Activated T-cell treated with anti-CD3 and anti-CD28 coated beads, Interleukin-2, amount 50 U/mL, for 24 hours (primary cell): ENCODE measurements at regions not wholly inside any gene's neighbourhood (a gene's known extent, or its start where the extent isn't known, plus 50 kb on each side); places are given as distances from the start of the nearest gene placed in this dataset.
"Not testable (repeated sequence)": the region's sequence is repeated elsewhere in the genome, so short reads cannot be mapped to it uniquely, and the experiment has no call there.

Experiments
- DNase-seq: peaks from one replicate; pipeline ENCODE4 v3.0.0-alpha.2; 2020
- H3K27ac Mint-ChIP-seq: 2 replicates; pipeline ENCODE4 v1.8.0; 2020; ENCODE audit warnings: mild to moderate bottlenecking, mixed read lengths
- H3K27me3 Mint-ChIP-seq: 2 replicates; pipeline ENCODE4 v1.8.0; 2020; ENCODE audit warnings: mixed read lengths
- H3K36me3 Mint-ChIP-seq: 2 replicates; pipeline ENCODE4 v1.8.0; 2020; ENCODE audit warnings: low read depth, mixed read lengths
- H3K4me1 Mint-ChIP-seq: 2 replicates; pipeline ENCODE4 v1.8.0; 2020; ENCODE audit warnings: low read depth, mixed read lengths
- H3K4me3 Mint-ChIP-seq: 2 replicates; pipeline ENCODE4 v1.8.0; 2020; ENCODE audit warnings: mild to moderate bottlenecking, moderate library complexity, mixed read lengths
- H3K9me3 Mint-ChIP-seq: 2 replicates; pipeline ENCODE4 v1.8.0; 2020; ENCODE audit warnings: mixed read lengths

DNA sequence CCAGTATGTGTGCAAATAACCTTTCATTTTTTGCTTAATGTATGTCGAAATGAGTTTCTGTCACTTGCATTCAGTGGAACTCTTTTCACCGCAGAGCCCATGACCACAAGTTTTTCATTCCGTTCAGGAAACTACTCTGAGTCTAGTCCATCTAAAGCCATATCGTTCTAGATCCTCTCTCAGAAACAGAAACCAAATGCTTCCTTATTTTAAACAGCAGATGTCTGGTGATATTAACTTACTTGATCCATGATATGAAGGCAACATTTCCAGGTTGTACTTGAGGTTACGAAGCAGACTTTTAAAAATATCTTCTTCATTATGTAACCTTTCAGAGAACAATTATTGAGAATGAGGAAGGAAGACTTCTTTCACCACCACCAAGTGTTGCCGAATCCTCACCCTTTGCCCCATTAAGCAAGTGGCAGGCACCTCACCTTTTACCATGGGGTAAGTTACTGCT lies 72.4 kb upstream of the GNAQ start:
- H3K27ac Mint-ChIP-seq: no peak overlapping the region
- peaks cover 9% of the 10 kb centered on the region for H3K9me3 Mint-ChIP-seq
- peaks cover 7% of the 10 kb centered on the region for H3K36me3 Mint-ChIP-seq
- H3K4me3 Mint-ChIP-seq: peak overlapping the region; percentile 12
- peaks cover 38% of the 10 kb centered on the region for H3K4me1 Mint-ChIP-seq
- no peak for DNase-seq
- no peaks in the 10 kb centered on the region for H3K27me3 Mint-ChIP-seq

DNA sequence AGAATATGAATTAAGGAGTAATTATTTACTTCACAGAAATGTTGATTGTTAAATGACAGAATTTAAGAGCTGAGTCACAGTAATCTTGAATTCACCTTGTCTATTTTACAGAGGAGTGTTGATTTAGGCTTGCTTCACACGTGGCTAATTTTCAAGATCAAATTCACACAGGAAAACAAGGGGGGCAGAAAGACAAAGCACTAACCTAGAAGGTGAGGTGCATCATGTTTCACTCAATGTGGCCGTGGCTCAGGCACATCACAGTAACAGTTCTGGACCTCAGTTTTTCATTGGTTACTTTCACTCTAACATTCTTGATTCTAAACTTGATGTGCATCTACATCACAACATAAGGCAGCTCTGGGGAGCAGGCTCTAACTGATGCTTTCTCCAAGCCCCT lies 69.6 kb upstream of the GNAQ start:
- Mint-ChIP-seq H3K27ac (no peak overlapping the region), H3K4me3 (no peak overlapping the region), H3K4me1 (peaks cover 26% of the 10 kb centered on the region), H3K27me3 (no peaks in the 10 kb centered on the region), H3K9me3 (peaks cover 4% of the 10 kb centered on the region), H3K36me3 (peaks cover 2% of the 10 kb centered on the region)
- DNase-seq: no peak

DNA sequence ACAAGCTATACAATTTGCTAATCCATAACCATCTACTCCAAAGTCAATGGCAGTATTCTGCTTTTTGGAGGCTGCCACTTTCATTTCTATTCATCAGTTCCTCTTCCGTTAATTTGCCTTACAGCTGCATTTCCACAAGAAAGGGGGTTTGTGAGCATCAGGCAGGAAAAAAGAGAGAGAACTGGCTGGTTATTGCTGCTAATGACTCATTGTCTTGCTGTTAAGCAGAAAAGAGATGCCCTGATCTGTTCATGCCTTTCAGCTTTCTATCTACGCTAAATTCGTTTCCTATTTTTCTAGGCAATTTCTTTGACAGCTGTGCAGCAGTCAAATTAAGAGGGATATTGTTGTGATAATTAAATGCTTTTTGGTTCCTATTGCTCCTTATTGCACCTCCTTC lies 65.9 kb upstream of the GNAQ start:
- no peak for DNase-seq
- no peak overlapping the region for H3K27ac Mint-ChIP-seq
- H3K36me3 Mint-ChIP-seq: no peaks in the 10 kb centered on the region
- peaks cover 7% of the 10 kb centered on the region for H3K4me1 Mint-ChIP-seq
- H3K4me3 Mint-ChIP-seq: no peak overlapping the region
- H3K27me3 Mint-ChIP-seq: no peaks in the 10 kb centered on the region
- no peaks in the 10 kb centered on the region for H3K9me3 Mint-ChIP-seq

GRCh38 chr9:78091731-78092130 lies 60.1 kb upstream of the GNAQ start:
- Mint-ChIP-seq H3K4me3 (no peak overlapping the region), H3K4me1 (no peaks in the 10 kb centered on the region), H3K9me3 (no peaks in the 10 kb centered on the region), H3K27ac (no peak overlapping the region), H3K36me3 (no peaks in the 10 kb centered on the region), H3K27me3 (no peaks in the 10 kb centered on the region)
- no peak for DNase-seq

- H3K27me3 Mint-ChIP-seq: no peaks in the 10 kb centered on the region
- no peak overlapping the region for H3K4me3 Mint-ChIP-seq
- no peaks in the 10 kb centered on the region for H3K36me3 Mint-ChIP-seq
Measured at GRCh38 chr9:78089111-78089510, 57.5 kb upstream of the GNAQ start.

DNA sequence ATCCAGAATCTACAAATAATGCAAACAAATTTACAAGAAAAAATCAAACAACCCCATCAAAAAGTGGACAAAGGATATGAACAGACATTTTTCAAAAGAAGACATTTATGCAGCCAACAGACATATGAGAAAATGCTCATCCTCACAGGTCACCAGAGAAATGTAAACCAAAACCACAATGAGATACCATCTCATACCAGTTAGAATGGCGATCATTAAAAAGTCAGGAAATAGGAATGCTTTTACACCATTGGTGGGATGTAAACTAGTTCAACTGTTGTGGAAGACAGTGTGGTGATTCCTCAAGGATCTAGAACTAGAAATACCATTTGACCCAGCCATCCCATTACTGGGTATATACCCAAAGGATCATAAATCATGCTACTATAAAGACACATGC lies 56.6 kb upstream of the GNAQ start:
- H3K27me3 Mint-ChIP-seq, H3K27ac Mint-ChIP-seq, H3K9me3 Mint-ChIP-seq, H3K4me3 Mint-ChIP-seq, H3K4me1 Mint-ChIP-seq, H3K36me3 Mint-ChIP-seq, DNase-seq: not testable (repeated sequence)

More at GRCh38 chr9:78089111-78089510, 57.5 kb upstream of the GNAQ start:
- no peak for DNase-seq
- H3K27ac Mint-ChIP-seq: no peak overlapping the region
- H3K4me1 Mint-ChIP-seq: no peaks in the 10 kb centered on the region
- H3K9me3 Mint-ChIP-seq: peaks cover 4% of the 10 kb centered on the region
